ENCODE measurements at regions not wholly inside any gene's neighbourhood (a gene's known extent, or its start where the extent isn't known, plus 50 kb on each side); places are given as distances from the start of the nearest gene placed in this dataset.

- no peaks in the 10 kb centered on the region for H3K9me3 ChIP-seq
- intact Hi-C loops (cut with DNase I), result no loop called here
Observed at GRCh38 chr9:79111653-79112052, 460.1 kb upstream of the TLE4 start.

GRCh38 chr9:79115176-79115575, 456.6 kb upstream of the TLE4 start:
- no peak for TF ChIP-seq CTCF (IDR thresholded peaks at IDR 0.05)
- no peak for DNase-seq
- intact Hi-C loops (cut with DNase I), result no loop called here
- Histone ChIP-seq H3K4me3 (no peak overlapping the region), H3K27ac (no peak overlapping the region), H3K36me3 (no peaks in the 10 kb centered on the region), H3K9me3 (no peaks in the 10 kb centered on the region), H3K4me1 (no peaks in the 10 kb centered on the region), H3K27me3 (ENCODE audit: low read depth) (no peaks in the 10 kb centered on the region)
- ATAC-seq, result no peak

More at GRCh38 chr9:79111653-79112052, 460.1 kb upstream of the TLE4 start:
- no peak for DNase-seq
- no peaks in the 10 kb centered on the region for H3K36me3 ChIP-seq
- no peak for ATAC-seq
- no peak for TF ChIP-seq CTCF (IDR thresholded peaks at IDR 0.05)
- no peak overlapping the region for H3K27ac ChIP-seq
- H3K4me3 ChIP-seq, result no peak overlapping the region
- no peaks in the 10 kb centered on the region for H3K27me3 ChIP-seq (ENCODE audit: low read depth)
- no peaks in the 10 kb centered on the region for H3K4me1 ChIP-seq

GRCh38 chr9:79116041-79116440, 455.7 kb upstream of the TLE4 start:
- Histone ChIP-seq H3K9me3 (no peaks in the 10 kb centered on the region), H3K36me3 (no peaks in the 10 kb centered on the region), H3K27ac (no peak overlapping the region), H3K27me3 (ENCODE audit: low read depth) (no peaks in the 10 kb centered on the region), H3K4me1 (no peaks in the 10 kb centered on the region), H3K4me3 (no peak overlapping the region)
- no peak for DNase-seq
- no peak for ATAC-seq
- TF ChIP-seq CTCF (IDR thresholded peaks at IDR 0.05), result no peak
- intact Hi-C loops (cut with DNase I), result no loop called here

- Histone ChIP-seq H3K9me3 (no peaks in the 10 kb centered on the region), H3K27me3 (ENCODE audit: low read depth) (no peaks in the 10 kb centered on the region), H3K4me3 (no peak overlapping the region), H3K27ac (no peak overlapping the region), H3K4me1 (no peaks in the 10 kb centered on the region), H3K36me3 (no peaks in the 10 kb centered on the region)
- ATAC-seq (no peak), DNase-seq (no peak)
- intact Hi-C loops (cut with DNase I), result no loop called here
- no peak for TF ChIP-seq CTCF (IDR thresholded peaks at IDR 0.05)
Observed at GRCh38 chr9:79116709-79117108, 455.1 kb upstream of the TLE4 start.

GRCh38 chr9:79120533-79120932, 451.2 kb upstream of the TLE4 start:
- no peak for ATAC-seq
- DNase-seq, result no peak
- H3K27ac ChIP-seq, result no peak overlapping the region

More at GRCh38 chr9:79120533-79120932, 451.2 kb upstream of the TLE4 start:
- H3K36me3 ChIP-seq, result no peaks in the 10 kb centered on the region
- no peaks in the 10 kb centered on the region for H3K4me1 ChIP-seq
- no peaks in the 10 kb centered on the region for H3K27me3 ChIP-seq (ENCODE audit: low read depth)
- H3K4me3 ChIP-seq, result no peak overlapping the region
- intact Hi-C loops (cut with DNase I), result no loop called here
- no peak for TF ChIP-seq CTCF (IDR thresholded peaks at IDR 0.05)
- H3K9me3 ChIP-seq, result no peaks in the 10 kb centered on the region

All from lower lobe of right lung (tissue), 2 donors.